ENCODE measurements at regions not wholly inside any gene's neighbourhood (a gene's known extent, or its start where the extent isn't known, plus 50 kb on each side); places are given as distances from the start of the nearest gene placed in this dataset.

GRCh38 chr12:90827567-90827966 is 127.4 kb downstream of the CCER1 start:
- TF ChIP-seq FOS (IDR thresholded peaks at IDR 0.05; ENCODE audit: borderline replicate concordance, insufficient read depth, low read length) (no peak), MAX (IDR thresholded peaks at IDR 0.05; ENCODE audit: insufficient read depth, insufficient read length) (no peak), CTCF (IDR thresholded peaks at IDR 0.05; ENCODE audit: extremely low read depth in 1 of 2, insufficient read depth in 1 of 2, low read depth in 1 of 2, low read length in 2 of 2) (no peak), EZH2 (IDR thresholded peaks at IDR 0.05; ENCODE audit: borderline replicate concordance, low read depth, low read length, severe bottlenecking) (no peak), POLR2A (IDR thresholded peaks at IDR 0.05; ENCODE audit: low read depth, low read length) (no peak), GATA2 (IDR thresholded peaks at IDR 0.05; ENCODE audit: insufficient read depth, insufficient read length, low read depth, low read length) (no peak), POLR2AphosphoS5 (IDR thresholded peaks at IDR 0.05; ENCODE audit: insufficient read depth, low read depth, low read length) (no peak), MYC (IDR thresholded peaks at IDR 0.05; ENCODE audit: low read depth, low read length) (no peak), JUN (IDR thresholded peaks at IDR 0.05; ENCODE audit: borderline replicate concordance, insufficient read depth, insufficient read length, low read depth) (no peak)
- intact Hi-C loops (cut with micrococcal nuclease), result no loop called here
- no peak overlapping the region for H3K9ac ChIP-seq (replicated peaks; ENCODE audit: extremely low read depth, insufficient read depth, low read length)
- POLR2A ChIA-PET, result no interaction called here
- no peak overlapping the region for H3K27ac ChIP-seq (ENCODE audit: insufficient read depth, low read depth, low read length)
- no peaks in the 10 kb centered on the region for H4K20me1 ChIP-seq (replicated peaks; ENCODE audit: control insufficient read depth, extremely low read depth, insufficient read depth, low read length)
- no peaks in the 10 kb centered on the region for H3K36me3 ChIP-seq (ENCODE audit: control insufficient read depth in 2 of 2, extremely low read depth in 1 of 2, insufficient read depth in 2 of 2, low read length in 2 of 2)
- CTCF ChIA-PET, result no interaction called here
- H3K79me2 ChIP-seq (ENCODE audit: control insufficient read depth, insufficient read depth, low read length), result no peaks in the 10 kb centered on the region
- no peak overlapping the region for H3K4me3 ChIP-seq (replicated peaks in 1 of 3; ENCODE audit: insufficient read depth in 1 of 3, low read depth in 1 of 3, low read length in 3 of 3)
- no peak for FAIRE-seq
- no peaks in the 10 kb centered on the region for H3K4me1 ChIP-seq (ENCODE audit: control insufficient read depth, extremely low read depth, insufficient read depth, low read length)
- dilution Hi-C loops (cut with MboI; ENCODE audit: extremely low pct_ligation_motif_present, low sequenced_read_pairs), result no loop called here
- H2AFZ ChIP-seq (ENCODE audit: low read depth, low read length), result no peak overlapping the region
- no peaks in the 10 kb centered on the region for H3K9me3 ChIP-seq (replicated peaks; ENCODE audit: control insufficient read depth, insufficient read depth, low read length)
- no peak overlapping the region for H3K4me2 ChIP-seq (ENCODE audit: insufficient read depth, low read length)
- no peaks in the 10 kb centered on the region for H3K27me3 ChIP-seq (ENCODE audit: control insufficient read depth in 2 of 2, insufficient read depth in 2 of 2, low read length in 2 of 2)
- no TSS peak for BruUV-seq (replicated peaks)
- no peaks in the 10 kb centered on the region for H3K9me1 ChIP-seq (replicated peaks; ENCODE audit: control insufficient read depth, extremely low read depth, insufficient read depth, low read length)
- DNase-seq (ENCODE audit: low read depth, low spot score), result no peak
